ENCODE measurements at regions not wholly inside any gene's neighbourhood (a gene's known extent, or its start where the extent isn't known, plus 50 kb on each side); places are given as distances from the start of the nearest gene placed in this dataset.

- TF ChIP-seq POLR2A (IDR thresholded peaks at IDR 0.05; ENCODE audit: low read length) (no peak), GATA1 (IDR thresholded peaks at IDR 0.05; ENCODE audit: low read depth, low read length) (no peak)
Observed at GRCh38 chr2:217636578-217636977, 366.2 kb downstream of the TNS1 start.
